RWPE2 (cell line): ENCODE measurements at regions not wholly inside any gene's neighbourhood (a gene's known extent, or its start where the extent isn't known, plus 50 kb on each side); places are given as distances from the start of the nearest gene placed in this dataset.

Experiments used
- ATAC-seq: fragments of 200-7000 bp; cut with Tn5 transposase; 3 replicates; pipeline ENCODE4 v1.9.1; 2021; ENCODE audit warnings: low read depth
- DNase-seq: peaks from one replicate; pipeline ENCODE4 v3.0.0-alpha.2; 2020; ENCODE audit warnings: low spot score
- H3K27ac ChIP-seq: fragments of 450-650 bp; 2 replicates; pipeline ENCODE4 v1.5.1; 2017; ENCODE audit warnings: mild to moderate bottlenecking; ENCODE audit not compliant: poor library complexity, severe bottlenecking
- H3K27me3 ChIP-seq: fragments of 250-450 bp; sonication (Bioruptor Pico); 2 replicates; pipeline ENCODE4 v1.5.1; 2021; ENCODE audit warnings: mild to moderate bottlenecking, moderate library complexity; ENCODE audit not compliant: insufficient read depth, poor library complexity, severe bottlenecking
- H3K36me3 ChIP-seq: fragments of 250-450 bp; sonication (Bioruptor Pico); 2 replicates; pipeline ENCODE4 v1.5.1; 2020; ENCODE audit warnings: low read depth, mild to moderate bottlenecking, moderate library complexity
- H3K4me1 ChIP-seq: fragments of 250-450 bp; sonication (Bioruptor Pico); 2 replicates; pipeline ENCODE4 v1.5.1; 2021; ENCODE audit warnings: mild to moderate bottlenecking, moderate library complexity; ENCODE audit not compliant: insufficient read depth, poor library complexity, severe bottlenecking
- H3K4me3 ChIP-seq: fragments of 250-450 bp; sonication (Bioruptor Pico); 2 replicates; pipeline ENCODE4 v1.5.1; 2021; ENCODE audit warnings: mild to moderate bottlenecking, moderate library complexity; ENCODE audit not compliant: severe bottlenecking
- H3K9me3 ChIP-seq: fragments of 250-450 bp; sonication (Bioruptor Pico); 2 replicates; pipeline ENCODE4 v1.5.1; 2021; ENCODE audit warnings: mild to moderate bottlenecking, moderate library complexity; ENCODE audit not compliant: severe bottlenecking
- CTCF ChIP-seq: fragments of 450-650 bp; IDR thresholded peaks from one replicate; pipeline ENCODE4 v1.5.1; 2017; ENCODE audit warnings: mild to moderate bottlenecking, moderate library complexity; ENCODE audit not compliant: poor library complexity, severe bottlenecking

- H3K9me3 ChIP-seq: no peaks in the 10 kb centered on the region
- no peak overlapping the region for H3K4me3 ChIP-seq
- no peak for DNase-seq
- H3K27me3 ChIP-seq: no peaks in the 10 kb centered on the region
- H3K36me3 ChIP-seq: no peaks in the 10 kb centered on the region
- ATAC-seq: no peak; the same call in 2 of the 3 replicates
- H3K27ac ChIP-seq: no peak overlapping the region
- TF ChIP-seq CTCF: no peak
- no peaks in the 10 kb centered on the region for H3K4me1 ChIP-seq
Observed at GRCh38 chr12:111197376-111197944, 171.4 kb downstream of the PHETA1 start.

GRCh38 chr12:111196532-111196931, 172.4 kb downstream of the PHETA1 start:
- TF ChIP-seq CTCF: no peak
- H3K4me1 ChIP-seq: no peaks in the 10 kb centered on the region
- H3K27ac ChIP-seq: no peak overlapping the region
- DNase-seq: no peak
- no peak overlapping the region for H3K4me3 ChIP-seq
- ATAC-seq: no peak
- H3K9me3 ChIP-seq: no peaks in the 10 kb centered on the region
- H3K36me3 ChIP-seq: no peaks in the 10 kb centered on the region
- H3K27me3 ChIP-seq: no peaks in the 10 kb centered on the region

- no peak overlapping the region for H3K27ac ChIP-seq
- TF ChIP-seq CTCF: no peak
- no peaks in the 10 kb centered on the region for H3K4me1 ChIP-seq
- no peaks in the 10 kb centered on the region for H3K36me3 ChIP-seq
- no peak for DNase-seq
- no peaks in the 10 kb centered on the region for H3K27me3 ChIP-seq
- H3K9me3 ChIP-seq: no peaks in the 10 kb centered on the region
- H3K4me3 ChIP-seq: no peak overlapping the region
- ATAC-seq: no peak
Observed at GRCh38 chr12:111195316-111195715, 173.6 kb downstream of the PHETA1 start.

GRCh38 chr12:111194703-111195051, 174.2 kb downstream of the PHETA1 start:
- ATAC-seq (no peak), DNase-seq (no peak)
- Histone ChIP-seq H3K27ac (no peak overlapping the region), H3K4me1 (no peaks in the 10 kb centered on the region), H3K36me3 (no peaks in the 10 kb centered on the region), H3K27me3 (no peaks in the 10 kb centered on the region), H3K4me3 (no peak overlapping the region), H3K9me3 (no peaks in the 10 kb centered on the region)
- no peak for TF ChIP-seq CTCF

GRCh38 chr12:111193977-111194702, 174.8 kb downstream of the PHETA1 start:
- Histone ChIP-seq H3K4me1 (no peaks in the 10 kb centered on the region), H3K9me3 (no peaks in the 10 kb centered on the region), H3K4me3 (no peak overlapping the region), H3K27ac (no peak overlapping the region), H3K27me3 (no peaks in the 10 kb centered on the region), H3K36me3 (no peaks in the 10 kb centered on the region)
- no peak for ATAC-seq
- DNase-seq: no peak
- no peak for TF ChIP-seq CTCF
